ENCODE measurements at regions not wholly inside any gene's neighbourhood (a gene's known extent, or its start where the extent isn't known, plus 50 kb on each side); places are given as distances from the start of the nearest gene placed in this dataset.

GRCh38 chr14:56702515-56702914 is 107.8 kb downstream of the OTX2 start:
- TF ChIP-seq EZH2 (IDR thresholded peaks at IDR 0.05; ENCODE audit: insufficient read depth, poor library complexity, severe bottlenecking) (no peak), EZH2phosphoT487 (IDR thresholded peaks at IDR 0.05; ENCODE audit: insufficient read depth, low read depth) (no peak)
